ENCODE measurements at regions not wholly inside any gene's neighbourhood (a gene's known extent, or its start where the extent isn't known, plus 50 kb on each side); places are given as distances from the start of the nearest gene placed in this dataset.

DNA sequence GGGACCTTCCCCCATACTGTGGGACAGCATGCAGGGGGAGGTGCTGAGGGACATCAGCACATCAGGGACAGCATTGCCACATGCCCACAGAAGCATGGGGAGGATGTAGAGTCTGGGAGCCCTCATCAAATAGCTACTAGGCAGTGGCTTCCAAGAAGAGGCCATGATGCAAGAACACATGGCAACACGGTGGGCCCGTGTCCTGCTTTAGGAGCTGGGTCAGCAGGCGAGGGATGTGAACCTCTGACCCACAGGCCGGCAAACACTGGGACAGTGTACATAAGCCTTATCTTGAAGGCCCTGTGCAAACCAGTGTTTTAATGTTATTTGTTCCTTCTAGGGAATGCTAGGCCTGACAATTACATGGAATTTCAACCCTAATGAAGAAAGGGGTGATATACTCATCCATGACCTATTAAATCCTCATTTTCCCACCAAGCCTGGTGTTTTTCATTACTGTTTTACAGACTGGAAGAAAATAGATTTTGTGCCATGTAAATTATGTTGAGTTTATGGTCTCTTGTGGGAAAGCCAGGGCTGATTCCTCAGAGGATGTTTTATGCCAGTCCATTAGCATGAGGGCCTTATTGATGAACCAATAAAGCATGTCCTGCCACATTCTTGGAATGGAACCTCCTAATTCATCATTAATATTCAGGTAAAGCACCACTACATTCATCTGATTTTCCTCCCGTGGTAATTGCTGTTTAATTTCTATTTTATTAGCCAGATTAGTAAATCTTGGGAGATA is 61.7 kb upstream of the SLC25A26 start:
- 96% methylated on average over 4 of the region's 5 CpGs for WGBS (ENCODE audit: insufficient coverage)
- Histone ChIP-seq H3K9me3 (ENCODE audit: control insufficient read depth, insufficient read depth, low read length) (no peaks in the 10 kb centered on the region), H3K27ac (ENCODE audit: low read length) (no peak overlapping the region), H3K27me3 (ENCODE audit: control insufficient read depth, insufficient read depth, low read length) (no peaks in the 10 kb centered on the region), H3K36me3 (ENCODE audit: control insufficient read depth, insufficient read depth, low read length) (no peaks in the 10 kb centered on the region), H3K4me3 (ENCODE audit: low read length) (no peak overlapping the region), H3K4me1 (ENCODE audit: control insufficient read depth, insufficient read depth, low read length) (no peaks in the 10 kb centered on the region)
- TF ChIP-seq, protein P1, sequence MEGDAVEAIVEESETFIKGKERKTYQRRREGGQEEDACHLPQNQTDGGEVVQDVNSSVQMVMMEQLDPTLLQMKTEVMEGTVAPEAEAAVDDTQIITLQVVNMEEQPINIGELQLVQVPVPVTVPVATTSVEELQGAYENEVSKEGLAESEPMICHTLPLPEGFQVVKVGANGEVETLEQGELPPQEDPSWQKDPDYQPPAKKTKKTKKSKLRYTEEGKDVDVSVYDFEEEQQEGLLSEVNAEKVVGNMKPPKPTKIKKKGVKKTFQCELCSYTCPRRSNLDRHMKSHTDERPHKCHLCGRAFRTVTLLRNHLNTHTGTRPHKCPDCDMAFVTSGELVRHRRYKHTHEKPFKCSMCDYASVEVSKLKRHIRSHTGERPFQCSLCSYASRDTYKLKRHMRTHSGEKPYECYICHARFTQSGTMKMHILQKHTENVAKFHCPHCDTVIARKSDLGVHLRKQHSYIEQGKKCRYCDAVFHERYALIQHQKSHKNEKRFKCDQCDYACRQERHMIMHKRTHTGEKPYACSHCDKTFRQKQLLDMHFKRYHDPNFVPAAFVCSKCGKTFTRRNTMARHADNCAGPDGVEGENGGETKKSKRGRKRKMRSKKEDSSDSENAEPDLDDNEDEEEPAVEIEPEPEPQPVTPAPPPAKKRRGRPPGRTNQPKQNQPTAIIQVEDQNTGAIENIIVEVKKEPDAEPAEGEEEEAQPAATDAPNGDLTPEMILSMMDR (IDR thresholded peaks at IDR 0.05): no peak
- ATAC-seq: no peak
- Mint-ChIP-seq H3K36me3 (no peaks in the 10 kb centered on the region), H3K27me3 (ENCODE audit: low read depth in 2 of 2) (peaks cover 0 to 7% of the 10 kb centered on the region in 2 donors), H3K27ac (no peak overlapping the region), H3K4me3 (no peak overlapping the region), H3K9me3 (peaks cover 0 to 2% of the 10 kb centered on the region in 2 donors), H3K4me1 (no peaks in the 10 kb centered on the region)
- intact Hi-C loops (cut with micrococcal nuclease): no loop called here
- DNase-seq: no peak

- intact Hi-C loops (cut with micrococcal nuclease): no loop called here
- Histone ChIP-seq H3K27ac (ENCODE audit: low read length) (no peak overlapping the region), H3K9me3 (ENCODE audit: control insufficient read depth, insufficient read depth, low read length) (no peaks in the 10 kb centered on the region), H3K4me3 (ENCODE audit: low read length) (no peak overlapping the region), H3K27me3 (ENCODE audit: control insufficient read depth, insufficient read depth, low read length) (no peaks in the 10 kb centered on the region), H3K36me3 (ENCODE audit: control insufficient read depth, insufficient read depth, low read length) (no peaks in the 10 kb centered on the region), H3K4me1 (ENCODE audit: control insufficient read depth, insufficient read depth, low read length) (no peaks in the 10 kb centered on the region)
- Mint-ChIP-seq H3K36me3 (no peaks in the 10 kb centered on the region), H3K4me3 (no peak overlapping the region), H3K27ac (no peak overlapping the region), H3K9me3 (no peaks in the 10 kb centered on the region), H3K27me3 (ENCODE audit: low read depth in 2 of 2) (peaks cover 0 to 3% of the 10 kb centered on the region in 2 donors), H3K4me1 (no peaks in the 10 kb centered on the region)
- no peak for ATAC-seq
- no peak for DNase-seq
- TF ChIP-seq, protein P1 (IDR thresholded peaks at IDR 0.05): no peak
- WGBS (ENCODE audit: insufficient coverage): 83% methylated on average over 8 of the region's 9 CpGs
These were observed 66.3 kb upstream of the SLC25A26 start for GRCh38 chr3:66154444-66154861.

GRCh38 chr3:66153481-66154443 is 67.0 kb upstream of the SLC25A26 start:
- TF ChIP-seq, protein P1 (IDR thresholded peaks at IDR 0.05): no peak
- H3K36me3 Mint-ChIP-seq: no peaks in the 10 kb centered on the region
- peaks cover 0 to 3% of the 10 kb centered on the region in 2 donors for H3K27me3 Mint-ChIP-seq (ENCODE audit: low read depth in 2 of 2)
- Histone ChIP-seq H3K4me1 (ENCODE audit: control insufficient read depth, insufficient read depth, low read length) (no peaks in the 10 kb centered on the region), H3K36me3 (ENCODE audit: control insufficient read depth, insufficient read depth, low read length) (no peaks in the 10 kb centered on the region), H3K27ac (ENCODE audit: low read length) (no peak overlapping the region), H3K4me3 (ENCODE audit: low read length) (no peak overlapping the region), H3K27me3 (ENCODE audit: control insufficient read depth, insufficient read depth, low read length) (no peaks in the 10 kb centered on the region), H3K9me3 (ENCODE audit: control insufficient read depth, insufficient read depth, low read length) (no peaks in the 10 kb centered on the region)
- H3K4me1 Mint-ChIP-seq: no peaks in the 10 kb centered on the region
- intact Hi-C loops (cut with micrococcal nuclease): no loop called here
- WGBS (ENCODE audit: insufficient coverage): 70% methylated on average over 24 of the region's 25 CpGs
- DNase-seq (no peak), ATAC-seq (no peak)
- H3K4me3 Mint-ChIP-seq: no peak overlapping the region
- H3K9me3 Mint-ChIP-seq: no peaks in the 10 kb centered on the region
- no peak overlapping the region for H3K27ac Mint-ChIP-seq

Measured in natural killer cell (primary cell).